NCI-H2227 (cell line): ENCODE measurements at regions not wholly inside any gene's neighbourhood (a gene's known extent, or its start where the extent isn't known, plus 50 kb on each side); places are given as distances from the start of the nearest gene placed in this dataset.

Experiments
- DNase-seq: peaks from one replicate; lab custom pipeline; 2025; ENCODE audit not compliant: unreplicated experiment; lab: John Stamatoyannopoulos, UW

DNA sequence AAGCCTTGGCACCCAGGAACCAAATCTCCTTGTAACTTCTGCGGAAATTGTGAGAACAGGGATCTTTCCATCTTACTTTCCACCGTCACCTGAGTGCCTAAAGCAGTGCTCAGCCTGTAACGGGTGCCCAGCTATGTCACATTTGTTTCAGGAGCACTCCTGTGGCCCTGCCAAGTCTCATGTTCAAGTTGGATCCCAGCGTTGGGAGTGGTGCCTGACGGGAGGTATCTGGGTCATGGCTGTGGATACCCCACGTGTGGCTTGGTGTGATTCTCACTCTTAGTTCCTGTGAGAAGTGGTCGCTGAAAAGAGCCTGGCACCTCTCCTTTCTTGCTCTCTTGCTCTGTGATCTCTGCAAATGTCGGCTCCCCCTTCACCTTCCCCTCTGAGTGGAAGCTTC lies 114.9 kb downstream of the UQCRFS1 start:
- DNase-seq: no peak

DNA sequence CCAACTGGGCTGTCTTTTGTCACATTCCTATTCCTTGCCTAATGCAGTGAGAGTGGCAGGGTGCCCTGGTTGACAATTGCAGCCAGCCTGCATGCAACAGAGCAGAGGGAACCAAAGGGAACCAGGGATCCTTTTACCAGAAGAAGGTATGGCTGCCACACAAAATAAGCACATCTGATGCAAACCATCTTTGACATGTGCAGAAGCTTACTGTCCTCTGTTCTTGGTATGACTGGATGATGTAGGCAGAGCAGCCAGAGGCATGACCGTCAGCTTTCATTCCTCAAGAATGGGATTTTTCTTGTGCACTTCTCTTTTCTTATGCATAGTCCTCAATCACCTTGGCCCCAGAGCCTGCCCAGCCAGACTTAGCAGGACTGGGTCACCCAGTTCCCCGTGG lies 116.1 kb downstream of the UQCRFS1 start:
- no peak for DNase-seq

DNA sequence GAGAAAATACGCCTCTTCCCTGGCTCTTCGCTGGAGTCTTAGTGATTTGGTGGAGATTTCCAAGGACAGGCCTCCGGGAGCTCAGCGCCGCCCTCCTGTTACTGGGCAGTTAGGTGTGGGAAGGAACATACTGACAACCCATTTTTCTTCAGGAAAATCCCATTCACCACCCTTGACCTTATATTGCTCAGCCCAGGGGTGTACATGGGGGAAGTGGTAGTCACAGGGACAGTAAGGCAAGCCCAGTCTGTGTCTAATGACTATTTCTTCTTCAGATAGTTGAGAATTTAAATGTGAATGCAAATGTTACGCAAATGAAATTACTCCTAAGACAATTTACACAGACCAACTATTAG lies 119.4 kb downstream of the UQCRFS1 start:
- no peak for DNase-seq

DNA sequence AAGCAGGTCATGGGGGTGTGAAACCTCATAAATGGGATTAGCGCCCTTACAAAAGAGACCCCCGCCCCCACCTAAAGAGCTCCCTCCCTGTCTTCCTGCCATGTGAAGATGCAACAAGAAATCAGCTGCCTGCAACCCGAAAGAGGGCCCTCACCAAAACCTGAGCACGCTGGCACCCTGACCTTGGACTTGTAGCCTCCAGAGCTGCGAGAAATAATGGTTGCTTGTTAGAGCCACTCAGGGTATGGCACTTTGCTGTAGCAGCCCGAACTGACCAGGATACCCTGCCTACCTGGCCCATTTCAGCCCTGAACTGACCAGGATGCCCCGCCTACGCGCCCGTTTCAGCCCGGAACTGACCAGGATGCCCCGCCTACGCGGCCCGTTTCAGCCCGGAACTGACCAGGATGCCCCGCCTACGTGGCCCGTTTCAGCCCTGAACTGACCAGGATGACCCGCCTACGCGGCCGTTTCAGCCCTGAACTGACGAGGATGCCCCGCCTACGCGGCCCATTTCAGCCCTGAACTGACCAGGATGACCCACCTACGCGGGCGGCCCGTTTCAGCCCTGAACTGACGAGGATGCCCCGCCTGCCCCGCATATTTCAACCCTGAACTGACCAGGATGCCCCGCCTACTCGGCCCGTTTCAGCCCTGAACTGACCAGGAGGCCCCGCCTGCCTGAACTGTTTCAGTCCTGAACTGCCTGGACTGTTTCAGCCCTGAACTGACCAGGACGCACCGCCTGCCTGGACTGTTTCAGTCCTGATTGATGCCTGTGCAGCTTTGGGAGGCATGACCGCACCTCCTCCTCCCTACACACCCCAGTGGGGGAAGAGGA lies 120.0 kb downstream of the UQCRFS1 start:
- DNase-seq: no peak

DNA sequence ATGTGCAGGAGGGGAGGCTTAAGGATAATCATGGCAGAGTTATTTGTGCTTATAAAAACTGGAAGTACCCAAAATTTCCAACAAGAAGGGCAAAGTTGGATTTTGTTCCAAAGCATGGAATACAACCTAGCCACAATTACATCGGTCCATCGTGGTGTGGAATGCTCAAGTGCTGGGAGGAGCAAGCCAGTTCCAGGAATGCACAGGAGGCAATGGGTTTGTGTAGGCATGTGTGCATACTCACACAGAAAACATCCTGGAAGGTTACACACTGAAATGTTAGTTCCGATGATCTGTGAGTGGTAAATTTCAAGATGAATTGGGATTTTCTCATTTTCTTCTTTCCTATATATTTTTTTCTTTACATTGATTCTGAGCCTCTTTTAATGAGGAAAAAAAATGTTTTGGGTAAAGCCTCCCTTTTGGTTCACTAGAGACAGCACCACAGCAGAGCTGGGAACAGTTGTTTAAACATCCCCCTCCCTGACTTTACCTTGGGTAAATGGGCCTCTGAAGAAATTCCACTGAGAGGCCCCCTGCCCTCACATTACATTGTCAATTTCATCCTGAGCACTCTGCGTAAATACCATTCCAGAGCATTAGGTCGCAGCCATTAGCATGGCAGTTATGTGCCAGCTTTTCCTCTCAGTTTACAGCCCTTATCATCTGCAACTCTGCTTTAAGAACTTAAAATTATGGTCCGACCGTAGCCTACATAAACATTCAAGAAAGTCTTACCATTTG lies 122.0 kb downstream of the UQCRFS1 start:
- DNase-seq: peak; percentile 62

DNA sequence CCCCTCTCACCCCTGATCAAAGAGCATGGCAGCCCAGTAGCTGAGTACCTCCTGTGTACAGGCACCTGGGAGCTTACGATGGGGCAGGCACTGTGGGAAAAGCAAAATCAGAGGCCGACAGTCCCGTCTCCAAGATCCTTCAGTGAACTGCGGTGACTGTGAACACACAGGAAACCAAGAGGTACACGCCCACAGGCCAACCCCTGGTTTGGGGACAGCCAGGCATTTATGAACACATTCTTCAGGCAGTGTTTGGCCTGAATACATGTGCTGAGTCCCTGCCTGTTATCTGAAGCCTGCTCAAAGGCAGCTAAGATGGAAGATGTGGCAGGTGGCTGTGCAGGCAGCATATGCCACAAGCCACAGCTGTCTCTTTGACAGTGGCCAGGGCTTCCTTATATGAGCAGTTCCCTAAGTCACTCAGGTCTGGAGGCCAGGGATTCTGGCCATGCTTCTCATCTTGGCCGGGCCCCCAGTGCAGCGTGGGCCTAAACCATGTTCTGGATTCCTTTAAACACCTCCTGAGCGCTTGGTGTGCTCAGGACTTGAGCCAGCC lies 123.6 kb downstream of the UQCRFS1 start:
- no peak for DNase-seq

DNA sequence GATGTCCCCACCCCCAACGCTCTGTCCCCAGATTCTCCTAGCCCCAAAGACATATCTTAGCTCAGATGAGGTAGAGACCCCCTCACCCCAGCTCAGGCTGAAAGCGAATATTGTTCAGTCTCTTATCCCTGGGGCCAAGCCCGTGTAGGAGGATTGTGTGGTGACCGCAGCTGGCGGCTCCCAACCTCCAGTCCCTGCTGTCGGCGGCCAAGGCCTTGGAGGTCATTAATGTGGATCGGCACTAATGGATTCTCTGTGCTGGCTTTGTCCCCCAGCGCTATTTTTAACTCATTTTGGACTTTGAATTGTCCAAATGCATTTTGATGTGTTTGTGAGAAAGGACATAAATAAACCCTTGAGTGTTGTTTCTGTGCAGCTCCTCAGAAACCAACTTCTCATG lies 124.2 kb downstream of the UQCRFS1 start:
- DNase-seq: peak; percentile 73

DNA sequence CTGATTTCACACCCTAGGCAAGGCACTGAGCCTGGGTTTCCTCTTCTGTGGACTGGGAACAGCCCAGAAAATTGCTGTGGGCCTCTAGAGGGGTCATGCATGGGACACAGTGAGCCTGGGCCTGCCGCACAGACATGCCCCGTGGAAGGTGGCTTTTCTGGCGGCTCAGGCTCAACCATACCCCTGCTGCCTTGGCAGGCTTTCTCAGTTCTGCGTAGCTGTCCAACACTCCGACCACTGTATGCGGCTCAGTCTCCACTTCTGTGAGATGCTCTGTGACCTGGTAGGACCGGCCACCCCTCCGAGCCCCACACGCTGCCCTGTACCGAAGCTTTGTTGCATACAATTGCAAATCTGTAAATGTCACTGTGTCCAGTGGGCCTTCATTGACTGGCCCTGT lies 126.3 kb downstream of the UQCRFS1 start:
- DNase-seq: no peak

DNA sequence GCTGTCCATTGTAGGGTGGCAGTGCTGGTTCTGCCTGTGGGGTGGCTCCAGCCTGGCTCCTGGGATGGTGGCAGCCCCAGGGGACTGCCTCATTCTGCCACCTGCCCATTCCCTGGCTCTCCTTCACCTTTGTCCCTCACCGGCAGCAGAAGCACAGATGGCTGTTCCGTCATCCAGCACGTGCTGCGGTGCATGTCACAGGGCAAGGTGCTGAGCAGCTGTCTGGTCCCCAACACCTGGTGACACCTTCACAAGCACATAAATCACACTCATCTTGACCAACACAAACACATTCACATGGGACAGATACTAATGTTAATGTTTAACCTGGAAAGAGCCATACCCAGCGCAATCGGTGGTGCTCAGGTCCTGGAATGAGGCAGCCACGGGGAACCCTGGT lies 126.8 kb downstream of the UQCRFS1 start:
- DNase-seq: no peak

DNA sequence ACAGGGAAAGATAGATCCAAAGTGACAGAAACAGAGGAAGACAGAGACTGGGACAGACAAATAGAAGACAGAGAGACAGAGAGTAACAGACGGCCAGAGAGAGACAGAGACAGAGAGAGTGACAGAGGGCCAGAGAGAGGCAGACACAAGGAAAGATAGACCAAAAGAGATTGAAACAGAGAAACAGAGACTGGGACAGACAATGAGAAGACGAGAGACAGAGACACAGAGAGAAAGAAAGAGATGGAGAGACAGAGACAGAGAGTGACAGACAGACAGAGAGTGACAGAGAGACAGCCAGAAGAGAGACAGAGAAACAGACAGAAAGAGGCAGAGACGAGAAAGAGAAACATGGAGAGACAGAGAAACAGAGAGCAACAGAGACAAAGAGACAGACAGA lies 127.3 kb downstream of the UQCRFS1 start:
- DNase-seq: no peak

DNA sequence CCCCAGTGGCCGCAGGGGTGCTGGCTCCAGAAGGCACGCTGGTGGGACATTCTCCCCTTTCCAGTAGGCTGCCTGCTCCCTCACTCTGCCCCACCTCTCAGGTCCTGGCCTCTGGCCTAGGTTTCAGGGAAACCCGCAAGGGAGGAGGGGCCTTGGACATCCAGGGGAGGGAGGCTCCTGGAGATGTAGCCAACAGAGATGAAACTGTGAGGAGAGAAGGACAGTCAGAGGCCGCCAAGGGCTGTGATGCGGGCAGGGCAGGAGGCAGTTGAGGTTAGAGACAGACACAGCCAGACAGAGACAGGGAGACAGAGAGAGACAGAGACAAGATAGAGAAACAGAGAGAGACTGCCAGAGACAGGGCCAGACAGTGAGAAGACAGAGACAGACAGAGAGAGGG lies 127.7 kb downstream of the UQCRFS1 start:
- DNase-seq: no peak

DNA sequence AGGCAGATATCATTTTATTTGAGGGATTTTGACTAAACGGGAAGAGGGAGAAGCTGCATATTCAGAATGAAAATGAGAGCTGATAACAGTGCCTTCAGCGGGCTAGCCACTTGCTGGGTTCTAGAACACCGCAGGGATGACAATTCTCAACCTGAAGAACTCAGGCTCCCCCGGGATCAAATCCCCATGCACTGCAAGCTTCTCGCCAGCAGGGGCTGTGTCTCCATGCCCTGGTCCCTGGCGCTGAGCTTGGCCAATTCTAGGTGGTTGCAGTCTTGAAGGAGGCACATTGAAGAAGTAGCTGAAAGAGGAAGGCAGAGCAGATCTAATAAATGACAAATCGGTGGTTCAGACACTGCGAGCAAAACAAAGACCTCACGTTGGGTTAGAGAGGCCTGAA lies 128.7 kb downstream of the UQCRFS1 start:
- peak; percentile 62 for DNase-seq

DNA sequence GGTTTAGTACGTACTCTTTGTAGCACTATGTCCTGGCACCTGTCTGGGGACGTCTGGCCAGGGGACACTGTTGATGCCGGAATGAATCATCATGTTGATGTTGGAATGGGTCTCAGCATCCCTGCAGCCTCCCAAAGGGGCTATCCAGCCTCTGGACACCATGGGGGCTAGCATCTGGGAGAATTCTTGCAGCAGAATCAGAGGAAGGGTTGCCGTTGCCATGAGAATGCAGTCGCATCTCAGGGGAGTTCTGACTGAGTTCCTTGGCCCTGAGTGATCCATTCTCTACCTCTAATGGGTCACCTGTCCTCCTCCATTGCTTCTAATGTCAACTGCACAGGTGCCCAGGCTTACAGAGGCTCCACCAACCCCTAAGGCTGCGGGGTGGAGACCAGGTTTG lies 129.1 kb downstream of the UQCRFS1 start:
- no peak for DNase-seq

DNA sequence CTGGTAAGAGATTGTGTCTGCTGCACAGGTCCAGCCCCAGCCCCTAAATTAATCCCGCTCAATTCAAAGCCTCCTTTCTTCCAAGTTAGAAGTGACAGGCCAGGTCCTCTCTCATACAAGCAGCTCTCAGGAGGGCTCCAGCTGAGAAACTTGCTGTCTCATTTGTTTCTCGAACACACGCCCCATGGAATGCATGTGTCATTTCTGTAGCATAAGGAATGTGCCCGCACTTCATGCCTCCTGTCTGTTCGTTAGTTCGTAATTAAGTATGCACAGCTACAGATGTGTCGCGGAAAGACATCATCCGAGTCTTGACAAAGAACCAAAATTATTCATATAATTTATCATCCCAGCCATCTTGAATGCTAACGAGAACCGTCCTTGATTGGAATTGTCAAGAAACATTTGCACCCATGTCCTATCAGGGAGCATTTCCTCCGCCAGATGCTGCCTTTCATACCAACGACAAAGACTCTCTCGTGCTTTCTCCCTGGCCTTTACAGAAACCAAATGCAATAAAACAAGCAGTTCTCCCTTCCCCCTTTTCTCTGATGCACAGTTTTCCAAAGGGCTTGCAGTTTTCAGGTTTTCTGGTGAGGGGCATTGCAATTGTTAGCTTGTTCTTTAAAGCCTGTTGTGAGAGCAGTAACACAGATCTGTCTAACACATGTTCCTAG lies 133.5 kb downstream of the UQCRFS1 start:
- no peak for DNase-seq

DNA sequence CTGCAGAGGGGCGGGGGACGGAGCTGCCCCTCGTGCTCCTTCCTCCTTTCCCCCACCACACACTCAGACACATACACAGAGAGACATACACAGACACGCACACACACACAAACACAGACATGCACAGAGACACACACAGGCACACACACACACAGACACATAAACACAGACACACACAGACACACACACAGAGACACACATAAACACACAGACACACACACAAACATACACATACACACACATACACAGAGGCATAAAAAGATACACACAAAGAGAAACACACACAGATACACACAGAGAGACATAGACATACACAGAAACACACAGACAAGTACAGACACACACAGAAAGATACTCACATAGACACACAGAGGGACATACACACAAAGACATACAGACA lies 136.0 kb downstream of the UQCRFS1 start:
- no peak for DNase-seq

DNA sequence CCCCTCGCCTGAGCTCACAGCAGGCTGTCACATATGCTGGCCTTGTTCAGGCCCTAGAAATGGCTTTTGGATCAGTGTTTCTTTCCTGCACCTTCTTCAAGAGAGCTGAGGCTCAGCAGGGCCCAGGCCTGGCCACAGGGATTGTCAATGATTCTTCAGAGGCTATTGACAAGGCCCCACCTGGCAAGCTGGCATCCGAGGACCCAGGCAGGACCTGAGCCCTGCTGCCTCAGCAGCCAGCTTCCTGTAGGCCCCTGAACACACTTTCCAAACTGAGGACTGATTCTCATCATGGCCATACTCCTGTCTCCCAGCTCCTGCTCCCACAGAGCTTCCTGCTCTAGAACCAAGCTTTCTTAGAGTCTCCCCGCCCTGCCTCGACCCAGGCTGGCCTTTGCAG lies 136.8 kb downstream of the UQCRFS1 start:
- no peak for DNase-seq

DNA sequence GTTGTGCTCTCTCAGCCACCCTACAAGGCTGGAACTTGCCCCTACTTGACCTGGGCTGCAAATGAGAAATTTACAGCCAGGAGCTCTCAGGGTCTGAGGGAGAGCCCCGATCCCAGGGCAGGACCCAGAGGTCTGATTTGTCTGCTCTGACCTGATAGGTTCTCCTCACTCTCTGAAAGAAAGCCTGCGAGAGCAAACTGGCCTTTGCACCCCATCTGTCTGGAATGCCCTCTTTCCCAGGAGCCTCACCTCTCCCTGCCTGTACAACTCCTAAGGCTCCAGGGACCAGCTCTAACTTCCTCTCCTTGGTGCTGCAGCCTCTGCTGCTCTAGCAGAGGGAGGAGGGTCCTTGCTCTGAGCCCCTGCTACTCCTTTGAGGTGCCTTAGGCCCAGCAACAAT lies 137.8 kb downstream of the UQCRFS1 start:
- DNase-seq: no peak

DNA sequence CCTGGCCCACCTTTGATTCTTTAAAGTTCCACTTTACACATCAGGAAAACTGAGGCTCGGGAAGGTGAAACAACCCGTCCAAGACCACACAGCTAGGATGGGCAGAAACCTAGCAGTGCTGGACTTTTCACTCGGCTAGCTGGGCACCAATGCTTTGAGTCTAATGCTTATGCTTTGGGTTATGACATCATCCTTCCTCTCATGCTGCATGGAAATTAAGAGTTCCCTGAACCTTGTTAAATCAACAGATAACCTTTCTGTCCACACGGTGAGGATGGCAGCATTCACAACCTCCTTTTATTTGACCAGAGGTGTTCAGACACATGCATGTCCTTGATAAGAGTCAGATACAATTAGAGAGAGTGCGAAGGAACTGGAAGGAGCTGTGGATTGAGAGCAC lies 138.4 kb downstream of the UQCRFS1 start:
- no peak for DNase-seq

DNA sequence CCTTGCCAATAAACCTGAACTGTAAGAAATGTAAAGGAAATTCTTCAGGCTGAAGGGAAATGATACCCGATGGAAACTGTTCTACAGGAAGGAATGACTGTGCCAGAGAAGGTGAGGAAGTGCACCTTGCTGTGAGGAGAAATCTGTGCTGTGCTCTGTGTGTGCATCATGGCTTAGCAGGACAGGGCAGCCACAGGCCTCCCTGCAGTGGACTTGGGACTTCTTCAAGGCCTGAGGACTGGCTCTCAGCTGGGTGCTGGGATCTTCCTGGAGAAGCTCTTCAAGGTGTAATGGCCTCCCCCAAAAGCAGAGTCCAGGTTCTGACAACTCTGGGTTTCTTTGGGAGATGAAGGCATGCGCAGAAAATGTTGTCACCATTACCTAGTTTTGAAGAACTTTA lies 145.1 kb downstream of the UQCRFS1 start:
- no peak for DNase-seq

DNA sequence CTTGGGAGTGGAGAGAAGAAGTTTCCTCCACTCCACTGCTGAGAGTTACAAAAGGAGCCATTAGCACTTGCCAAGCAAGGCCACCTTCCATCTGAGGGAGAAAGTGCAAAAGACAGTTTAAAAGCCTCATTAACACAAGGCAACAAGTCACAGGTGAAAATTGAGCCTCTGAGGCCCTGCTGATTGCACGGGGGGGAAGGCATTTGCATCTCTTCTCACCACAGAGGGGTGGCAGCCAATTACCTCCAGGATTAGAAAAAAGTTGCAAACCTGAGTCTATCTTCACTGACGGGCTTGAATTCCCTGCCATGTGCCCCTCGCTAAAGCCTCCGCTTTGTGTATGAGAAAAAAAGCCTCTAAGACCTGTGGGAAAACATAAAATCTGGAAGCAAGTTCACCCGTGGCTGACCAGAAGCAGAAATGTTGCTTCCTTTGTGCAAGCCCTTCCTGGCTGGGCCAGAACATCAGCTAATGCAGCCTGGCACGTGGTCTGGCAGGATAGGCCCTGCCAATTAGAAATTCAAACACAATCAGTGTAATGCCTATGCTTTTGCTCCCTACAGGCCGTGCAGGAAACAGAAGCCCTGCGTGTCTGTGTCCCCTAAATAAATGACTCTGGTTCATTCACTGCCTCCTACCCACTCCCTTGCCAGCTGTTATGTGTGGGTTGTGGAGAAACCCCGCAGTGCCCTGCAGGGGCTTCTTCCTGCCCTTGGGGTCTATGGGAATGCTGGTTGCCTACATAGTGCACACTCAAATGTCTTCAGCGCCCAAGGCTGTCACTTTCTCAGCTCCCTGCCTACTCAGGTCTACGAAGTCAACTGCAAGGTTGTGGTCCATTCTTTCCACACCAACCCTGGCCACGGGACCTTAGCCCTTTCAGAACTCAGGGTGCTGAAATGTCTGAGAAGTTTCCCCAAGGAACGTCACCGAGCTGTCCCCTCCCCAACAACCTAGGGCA lies 150.2 kb downstream of the UQCRFS1 start:
- no peak for DNase-seq
